Thyroid gland (tissue), 4 donors: ENCODE measurements at regions not wholly inside any gene's neighbourhood (a gene's known extent, or its start where the extent isn't known, plus 50 kb on each side); places are given as distances from the start of the nearest gene placed in this dataset.

ENCODE experiments used
- POLR2A ChIP-seq, 2 donors: fragments of 450-650 bp; IDR thresholded peaks; one replicate each; pipeline ENCODE4 v1.6.1; 2017; ENCODE audit warnings: antibody characterized with exemption in 2 of 2, mild to moderate bottlenecking in 2 of 2, moderate library complexity in 1 of 2
- TF ChIP-seq, protein P1 (sequence below), 6 experiments: fragments of 200-600 bp in 3 of 6; fragments of 450-650 bp in 3 of 6; sonication (generic) in 3 of 6; IDR thresholded peaks; one replicate each; pipeline ENCODE4 v1.5.1; 2016 to 2019; ENCODE audit warnings: antibody characterized with exemption in 6 of 6, mild to moderate bottlenecking in 2 of 6, inconsistent platforms in 1 of 6, moderate library complexity in 1 of 6

DNA sequence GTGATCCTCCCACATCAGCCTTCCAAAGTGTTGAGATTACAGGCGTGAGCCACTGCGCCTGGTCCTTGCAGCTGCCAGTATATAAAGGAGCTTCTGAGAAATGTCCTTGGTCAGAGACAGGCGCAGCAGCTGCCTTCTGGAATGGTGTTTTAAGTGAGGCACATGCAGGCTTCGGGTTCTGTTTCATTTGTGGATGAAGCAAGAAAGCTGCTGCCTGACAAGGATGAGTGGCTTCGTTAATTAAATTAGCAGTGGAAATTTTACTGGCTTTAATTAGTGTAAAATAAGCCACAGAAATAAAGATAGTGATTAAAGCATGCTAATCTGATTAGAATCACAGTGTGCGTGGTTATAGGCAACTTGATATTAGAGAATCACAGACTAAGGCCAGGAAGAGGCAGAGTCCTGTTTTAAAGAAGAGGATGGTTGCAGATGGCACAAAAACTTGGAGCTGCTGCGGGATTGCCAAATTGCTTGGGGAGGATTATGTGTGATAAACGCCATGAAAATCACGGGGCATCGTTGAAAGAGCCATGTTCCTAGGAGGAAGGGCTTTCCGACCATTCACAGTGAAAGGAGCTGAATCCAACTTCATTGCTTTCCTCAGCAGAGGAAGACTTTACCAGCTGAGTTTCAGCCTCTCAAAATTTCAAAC, 348.4 kb upstream of the FAT1 start:
- TF ChIP-seq, protein P1, sequence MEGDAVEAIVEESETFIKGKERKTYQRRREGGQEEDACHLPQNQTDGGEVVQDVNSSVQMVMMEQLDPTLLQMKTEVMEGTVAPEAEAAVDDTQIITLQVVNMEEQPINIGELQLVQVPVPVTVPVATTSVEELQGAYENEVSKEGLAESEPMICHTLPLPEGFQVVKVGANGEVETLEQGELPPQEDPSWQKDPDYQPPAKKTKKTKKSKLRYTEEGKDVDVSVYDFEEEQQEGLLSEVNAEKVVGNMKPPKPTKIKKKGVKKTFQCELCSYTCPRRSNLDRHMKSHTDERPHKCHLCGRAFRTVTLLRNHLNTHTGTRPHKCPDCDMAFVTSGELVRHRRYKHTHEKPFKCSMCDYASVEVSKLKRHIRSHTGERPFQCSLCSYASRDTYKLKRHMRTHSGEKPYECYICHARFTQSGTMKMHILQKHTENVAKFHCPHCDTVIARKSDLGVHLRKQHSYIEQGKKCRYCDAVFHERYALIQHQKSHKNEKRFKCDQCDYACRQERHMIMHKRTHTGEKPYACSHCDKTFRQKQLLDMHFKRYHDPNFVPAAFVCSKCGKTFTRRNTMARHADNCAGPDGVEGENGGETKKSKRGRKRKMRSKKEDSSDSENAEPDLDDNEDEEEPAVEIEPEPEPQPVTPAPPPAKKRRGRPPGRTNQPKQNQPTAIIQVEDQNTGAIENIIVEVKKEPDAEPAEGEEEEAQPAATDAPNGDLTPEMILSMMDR (IDR thresholded peaks at IDR 0.05): no peak
- TF ChIP-seq POLR2A (IDR thresholded peaks at IDR 0.05): no peak
